HK-2 (cell line): ENCODE measurements at regions not wholly inside any gene's neighbourhood (a gene's known extent, or its start where the extent isn't known, plus 50 kb on each side); places are given as distances from the start of the nearest gene placed in this dataset.

Experiments used
- DNase-seq: peaks from one replicate; pipeline ENCODE4 v3.0.0-alpha.2; 2018; ENCODE audit not compliant: unreplicated experiment

- DNase-seq = no peak
Measured at GRCh38 chr21:23743821-23744220, 1863.5 kb downstream of the MRPL39 start.

DNA sequence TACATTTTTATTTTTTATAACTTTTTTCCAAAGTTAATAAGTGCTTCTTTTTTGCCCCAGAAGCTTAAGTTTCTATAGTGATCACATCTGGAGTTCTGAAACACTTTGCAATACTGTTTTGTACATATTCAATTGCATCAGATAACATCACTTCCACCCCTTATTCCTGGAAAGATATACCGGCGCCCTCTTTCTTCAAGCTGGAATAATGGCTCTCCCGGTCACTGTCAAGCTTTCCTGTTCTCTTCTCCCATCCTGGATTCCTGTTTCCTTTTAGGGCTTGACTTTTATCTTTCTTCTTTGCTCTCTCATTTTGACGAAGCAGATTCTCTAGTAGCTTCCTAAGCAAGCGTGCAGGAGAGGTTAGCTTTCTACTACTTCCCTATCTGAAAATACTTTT, 1866.8 kb downstream of the MRPL39 start:
- DNase-seq = no peak

- DNase-seq = no peak
Measured at GRCh38 chr21:23732776-23733175, 1874.5 kb downstream of the MRPL39 start.

- DNase-seq = no peak
Measured at GRCh38 chr21:23729331-23729730, 1878.0 kb downstream of the MRPL39 start.

GRCh38 chr21:23725576-23725975, 1881.7 kb downstream of the MRPL39 start:
- no peak for DNase-seq

DNA sequence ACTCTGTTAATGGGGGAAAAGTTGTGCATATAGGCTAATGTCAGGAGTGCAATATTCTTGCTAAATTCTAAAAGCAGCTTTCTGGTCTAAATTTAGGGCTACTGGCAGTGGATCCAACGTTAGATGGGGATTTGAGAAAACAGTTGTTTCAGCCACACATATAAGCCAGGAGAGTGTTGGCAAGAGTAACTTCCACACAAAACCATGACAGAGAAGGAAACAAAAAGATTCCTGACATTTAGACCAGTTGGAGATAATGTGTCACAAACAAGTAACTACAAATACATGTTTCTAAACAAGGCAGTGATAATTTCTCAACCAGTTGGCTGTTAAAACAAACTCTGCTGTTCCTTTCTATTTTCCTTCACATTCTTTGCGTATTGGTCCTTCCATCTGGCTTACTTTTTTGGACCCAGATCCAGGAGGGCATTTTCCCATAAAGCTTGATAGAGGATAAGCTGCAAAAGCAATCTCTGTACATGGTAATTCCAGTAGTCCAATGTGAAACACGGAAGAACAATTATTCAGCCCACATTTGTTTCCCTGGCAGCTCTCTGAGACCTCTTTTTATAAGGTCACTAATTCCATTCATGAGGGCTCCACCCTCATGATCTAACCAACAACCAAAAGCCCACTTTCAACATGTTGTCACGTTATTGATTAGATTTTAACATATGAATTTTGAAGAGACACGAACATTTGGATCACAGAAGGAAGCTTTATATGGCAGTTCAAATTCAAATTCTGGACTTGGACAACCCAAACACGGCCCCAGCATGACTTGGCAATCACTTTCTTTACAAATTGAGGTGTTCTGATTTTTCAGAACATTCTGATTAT, 1888.6 kb downstream of the MRPL39 start:
- DNase-seq = no peak

DNA sequence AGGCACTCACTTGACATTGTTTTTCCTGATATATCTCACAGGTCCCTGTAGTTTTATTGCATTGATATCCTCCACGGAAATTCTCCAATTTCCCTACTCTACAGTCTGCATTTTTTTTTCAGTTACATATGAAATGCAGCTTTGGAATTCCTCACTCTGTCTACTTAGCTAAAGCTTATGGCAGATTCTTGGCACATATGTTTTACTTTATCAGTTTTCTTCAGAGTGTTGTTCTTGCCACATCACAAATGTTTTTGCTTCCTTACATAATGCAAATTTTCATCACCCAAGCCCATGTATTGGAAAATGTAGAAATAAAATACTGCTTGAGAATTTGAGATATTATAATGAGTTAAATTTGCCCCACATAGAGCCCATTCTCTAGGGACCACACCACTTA, 1895.1 kb downstream of the MRPL39 start:
- no peak for DNase-seq

DNA sequence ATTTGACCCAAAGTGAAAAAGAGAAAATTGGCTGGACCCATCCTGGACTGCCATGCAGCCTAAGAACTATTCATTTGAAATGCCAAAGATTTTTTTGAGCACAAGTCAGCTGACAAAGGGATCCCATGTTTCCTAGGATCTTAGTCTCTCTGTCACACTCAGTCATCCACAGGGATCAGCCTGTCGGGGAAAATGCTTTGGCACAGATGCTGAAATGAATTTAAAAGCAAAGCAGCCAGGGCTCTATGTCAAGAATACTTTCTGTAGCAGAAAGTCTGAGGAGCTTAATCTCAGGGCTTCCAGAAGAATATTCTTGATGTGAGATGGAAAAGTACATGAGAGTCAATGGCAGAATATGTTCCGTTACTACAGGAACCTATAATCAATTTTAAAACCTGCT, 1900.8 kb downstream of the MRPL39 start:
- DNase-seq = no peak

- no peak for DNase-seq
Measured at GRCh38 chr21:23699402-23699801, 1907.9 kb downstream of the MRPL39 start.

GRCh38 chr21:23698619-23699018, 1908.7 kb downstream of the MRPL39 start:
- DNase-seq = no peak

GRCh38 chr21:23695443-23695842, 1911.8 kb downstream of the MRPL39 start:
- no peak for DNase-seq

DNA sequence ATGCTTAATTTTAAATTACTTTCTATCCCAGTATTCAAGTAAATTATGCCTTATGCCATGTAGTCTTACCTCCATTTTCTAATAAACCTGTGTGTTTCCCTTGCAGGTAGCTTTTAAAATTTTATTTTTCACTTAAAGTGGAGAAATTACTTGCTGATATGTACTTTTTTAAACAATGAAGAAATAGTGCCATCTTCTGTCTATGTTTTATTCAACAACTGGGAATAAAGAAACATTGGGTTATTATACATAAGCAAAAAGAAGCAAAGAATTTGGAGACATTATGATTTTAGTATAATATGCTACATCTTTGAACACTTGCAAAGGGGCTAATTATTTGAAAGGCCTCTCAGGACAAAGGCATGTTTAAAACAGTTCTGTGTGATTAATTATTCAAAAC, 1912.9 kb downstream of the MRPL39 start:
- no peak for DNase-seq

GRCh38 chr21:23690316-23690715, 1917.0 kb downstream of the MRPL39 start:
- no peak for DNase-seq

- no peak for DNase-seq
Measured at GRCh38 chr21:23686737-23687523, 1920.4 kb downstream of the MRPL39 start.

GRCh38 chr21:23684431-23684830, 1922.8 kb downstream of the MRPL39 start:
- DNase-seq = no peak

- DNase-seq = no peak
Measured at GRCh38 chr21:23664193-23664694, 1943.0 kb downstream of the MRPL39 start.

DNA sequence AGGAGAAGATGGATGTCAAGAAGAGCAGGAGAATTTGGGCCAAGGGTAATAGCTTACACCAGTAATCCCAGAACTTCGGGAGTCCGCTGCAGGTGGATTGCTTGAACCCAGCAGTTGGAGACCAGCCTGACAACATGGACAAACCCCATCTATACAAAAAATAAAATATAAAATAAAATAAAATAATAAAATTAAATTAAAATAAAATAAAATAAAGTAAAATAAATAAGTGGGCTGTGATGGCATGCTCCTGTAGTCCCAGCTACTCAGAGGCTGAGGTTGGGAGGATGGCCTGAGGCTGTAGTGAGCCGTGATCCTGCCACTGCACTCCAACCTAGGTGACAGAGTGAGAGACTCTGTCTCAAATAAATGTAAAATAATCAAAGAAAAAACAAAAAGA, 1946.7 kb downstream of the MRPL39 start:
- no peak for DNase-seq

- no peak for DNase-seq
Measured at GRCh38 chr21:23644768-23645167, 1962.5 kb downstream of the MRPL39 start.

- DNase-seq = no peak
Measured at GRCh38 chr21:23639721-23640120, 1967.6 kb downstream of the MRPL39 start.

DNA sequence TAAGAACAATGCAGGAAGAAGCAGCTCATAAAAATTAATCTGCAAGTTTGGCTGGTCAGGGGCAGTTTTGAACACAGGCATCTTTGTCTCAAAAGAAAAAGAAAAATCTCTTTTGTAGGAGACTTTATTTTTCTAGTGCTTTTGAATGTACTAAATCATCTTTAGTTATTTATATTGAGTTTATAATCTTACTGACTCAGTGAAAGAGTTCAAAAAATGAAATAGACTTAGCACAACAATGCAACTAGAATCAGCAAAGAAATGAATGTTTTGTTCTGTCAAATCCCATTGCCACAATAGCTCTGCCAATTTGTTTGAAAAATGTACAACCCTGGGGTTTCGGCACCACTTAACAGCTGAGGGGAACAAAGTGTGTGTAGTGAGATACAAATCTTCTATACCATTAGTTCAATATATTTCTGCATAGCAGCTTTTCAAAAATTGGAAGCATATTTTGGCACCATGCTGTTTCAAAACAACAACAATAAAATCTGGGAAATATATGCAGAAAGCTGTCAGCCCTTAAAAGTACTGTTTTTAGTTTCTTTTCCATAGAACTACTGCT, 1969.1 kb downstream of the MRPL39 start:
- no peak for DNase-seq

GRCh38 chr21:23633447-23633940, 1973.8 kb downstream of the MRPL39 start:
- DNase-seq = no peak

DNA sequence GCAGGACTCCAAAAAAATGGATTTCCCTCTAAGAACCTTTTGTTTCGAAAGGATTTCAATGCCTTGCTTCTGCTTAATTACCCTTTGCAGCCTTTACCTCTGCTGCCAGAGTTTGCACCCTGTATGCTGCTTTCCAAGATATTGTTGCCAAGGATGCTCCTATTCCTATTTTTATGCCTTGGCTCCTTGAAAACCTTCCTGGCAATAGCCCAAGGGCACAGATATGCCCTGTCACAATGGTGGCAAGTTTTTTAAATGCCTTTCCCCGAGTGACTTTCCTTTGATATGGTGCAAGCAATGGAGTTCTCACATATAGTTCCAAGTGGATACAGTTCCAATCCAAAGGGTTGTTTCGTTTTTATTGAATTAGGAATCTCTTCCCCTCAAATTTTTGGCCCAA, 1983.0 kb downstream of the MRPL39 start:
- DNase-seq = no peak
